LHCN-M2 (cell line): ENCODE measurements at regions not wholly inside any gene's neighbourhood (a gene's known extent, or its start where the extent isn't known, plus 50 kb on each side); places are given as distances from the start of the nearest gene placed in this dataset.

Experiments used
- DNase-seq: peaks from one replicate; pipeline ENCODE4 v3.0.0-alpha.2; 2012; ENCODE audit warnings: low read depth

DNA sequence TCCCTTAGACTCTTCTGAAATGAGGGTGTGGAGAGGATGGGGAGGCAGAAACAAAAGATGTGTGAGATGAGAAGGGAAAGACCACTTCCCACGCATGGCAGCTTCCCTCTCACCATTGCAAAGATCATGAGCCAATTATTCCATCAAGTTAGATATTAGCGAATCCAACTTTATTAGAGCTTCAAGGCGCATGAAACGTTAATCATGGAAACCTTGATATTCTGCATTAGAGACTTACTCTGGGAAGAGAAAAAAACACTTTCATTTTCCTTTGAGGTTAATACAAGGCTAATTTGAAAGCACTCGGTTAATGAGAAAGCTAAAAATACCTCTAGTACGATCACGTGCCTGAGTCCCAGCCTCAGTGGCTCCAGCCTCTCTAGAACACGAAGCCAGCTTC lies 220.6 kb upstream of the RPL38 start:
- DNase-seq, result no peak

DNA sequence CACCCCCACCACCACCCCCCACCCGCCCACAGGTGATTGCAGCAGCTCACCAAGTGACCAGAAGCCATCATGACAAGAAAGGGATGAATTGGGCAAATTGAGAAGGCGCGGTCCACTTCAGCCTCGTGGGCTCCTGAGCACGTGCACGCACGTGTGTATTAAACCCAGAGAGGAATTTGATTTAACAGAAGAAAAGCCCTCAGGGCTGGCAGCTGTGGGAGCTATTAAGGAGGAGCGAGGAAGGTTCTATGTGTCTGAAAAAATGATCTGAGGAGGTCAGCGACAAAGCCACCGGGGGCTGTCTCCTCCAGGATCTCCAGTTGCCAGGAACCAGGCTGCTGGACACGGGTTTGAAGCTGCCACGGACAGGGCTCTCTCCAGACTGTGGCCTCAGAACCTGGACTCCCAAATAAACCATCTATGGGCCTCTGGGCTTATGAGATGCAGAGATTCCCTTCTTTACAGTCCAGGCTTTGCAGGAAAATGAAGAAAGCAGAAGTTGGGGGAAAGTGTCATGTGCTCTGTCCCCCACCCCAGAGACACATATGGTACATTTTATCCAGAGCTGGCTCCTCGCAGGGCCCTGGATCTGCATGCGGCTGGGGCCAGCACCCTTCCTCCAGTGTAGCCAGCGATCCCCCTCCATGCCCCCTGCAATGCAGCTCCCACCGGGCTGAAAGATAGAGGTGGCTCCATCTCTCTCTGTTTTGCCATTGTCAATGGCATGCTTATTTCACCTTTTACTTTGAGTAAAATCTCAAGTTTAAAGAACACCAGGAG lies 219.7 kb upstream of the RPL38 start:
- DNase-seq, result no peak

DNA sequence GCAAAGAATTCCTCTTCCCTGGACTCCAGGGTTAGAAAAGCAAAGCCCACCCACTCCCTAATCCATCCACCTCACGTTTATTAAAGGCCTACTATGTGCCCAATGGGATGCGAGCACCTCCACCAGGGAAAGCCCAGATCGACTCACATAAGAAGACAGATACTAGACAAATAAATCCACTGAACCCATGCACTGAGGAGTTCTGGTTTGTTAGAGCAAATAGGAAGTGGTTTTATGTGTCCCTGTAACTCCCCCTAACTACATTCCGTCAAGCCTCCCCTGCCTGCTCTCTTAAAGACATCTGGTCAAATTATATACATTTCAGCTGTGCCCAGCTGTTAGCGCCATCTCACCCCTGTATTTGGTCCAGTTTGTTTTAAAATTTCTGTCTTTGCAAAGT lies 218.5 kb upstream of the RPL38 start:
- DNase-seq, result no peak

- no peak for DNase-seq
Measured at GRCh38 chr17:73985466-73986015, 217.9 kb upstream of the RPL38 start.

- no peak for DNase-seq
Measured at GRCh38 chr17:73986641-73987177, 216.8 kb upstream of the RPL38 start.

DNA sequence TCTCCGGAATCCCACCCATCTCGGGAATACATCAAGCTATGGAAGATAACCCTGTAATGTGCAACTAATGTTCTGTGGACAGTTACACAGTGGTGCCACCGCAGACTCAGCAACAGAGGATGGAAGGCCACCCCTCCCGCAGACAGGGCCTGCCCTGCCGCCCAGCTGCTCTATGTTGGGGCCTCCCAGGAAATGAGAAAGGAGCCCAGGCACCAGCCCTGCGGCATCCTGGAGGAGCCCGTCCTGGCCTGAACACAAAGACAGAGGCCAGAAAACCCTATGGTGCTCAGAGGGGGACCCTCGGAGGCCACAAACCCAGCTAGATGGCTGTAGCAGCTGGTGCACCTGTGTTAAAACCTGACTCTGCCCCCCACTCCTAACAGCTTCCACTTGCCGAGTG lies 216.1 kb upstream of the RPL38 start:
- no peak for DNase-seq

DNA sequence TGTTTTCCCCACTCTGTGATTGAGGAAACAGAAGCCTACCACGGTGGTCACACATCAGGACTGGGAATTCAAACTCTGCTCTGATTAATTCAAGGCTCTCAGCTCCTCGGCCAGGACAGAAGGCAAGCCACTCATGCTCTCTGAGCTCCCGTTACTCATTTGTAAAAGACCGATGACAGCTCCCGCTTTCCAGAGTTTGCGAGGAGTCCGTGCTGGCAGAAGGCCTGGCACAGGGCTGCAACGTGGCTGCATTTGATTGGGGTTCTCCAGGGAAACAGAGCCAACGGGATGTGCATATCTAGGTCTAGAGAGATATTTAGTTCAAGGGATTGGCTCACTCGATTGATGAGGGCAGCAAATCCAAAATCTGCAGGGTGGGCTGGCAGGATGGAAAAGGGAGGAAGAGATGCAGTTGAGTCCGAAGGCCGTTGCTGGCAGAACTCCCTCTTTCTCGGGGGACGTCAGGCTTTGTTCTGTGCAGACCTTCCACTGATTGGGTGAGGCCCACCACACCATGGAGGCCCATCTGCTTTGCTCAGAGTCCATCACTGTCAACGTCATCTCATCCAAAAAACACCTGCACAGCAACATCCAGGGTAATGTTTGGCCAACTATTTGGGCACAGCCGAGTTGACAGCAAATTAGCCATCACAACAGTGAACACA lies 215.5 kb upstream of the RPL38 start:
- no peak for DNase-seq

- DNase-seq, result no peak
Measured at GRCh38 chr17:73989671-73990070, 213.8 kb upstream of the RPL38 start.

GRCh38 chr17:73990290-73990689 lies 213.2 kb upstream of the RPL38 start:
- DNase-seq, result no peak

DNA sequence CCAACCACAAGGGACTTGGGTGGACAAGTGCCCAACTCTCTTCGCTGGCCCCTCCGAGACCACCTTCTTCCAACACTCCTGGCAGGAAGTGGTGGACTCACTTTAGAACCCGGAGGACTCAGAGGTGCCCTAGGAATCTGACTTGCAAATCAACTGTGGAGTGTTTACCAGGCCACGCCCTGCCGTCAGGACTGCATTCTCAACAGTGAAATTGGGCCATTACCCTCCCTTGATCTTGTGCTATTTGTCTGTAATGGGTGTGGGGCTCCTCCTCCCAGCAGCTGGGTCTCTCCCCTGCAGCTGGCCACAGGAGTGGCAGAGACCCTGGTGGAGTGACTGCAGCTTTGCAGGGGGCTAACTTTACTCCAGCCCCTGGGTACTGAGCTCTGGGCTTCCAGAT lies 212.2 kb upstream of the RPL38 start:
- no peak for DNase-seq

DNA sequence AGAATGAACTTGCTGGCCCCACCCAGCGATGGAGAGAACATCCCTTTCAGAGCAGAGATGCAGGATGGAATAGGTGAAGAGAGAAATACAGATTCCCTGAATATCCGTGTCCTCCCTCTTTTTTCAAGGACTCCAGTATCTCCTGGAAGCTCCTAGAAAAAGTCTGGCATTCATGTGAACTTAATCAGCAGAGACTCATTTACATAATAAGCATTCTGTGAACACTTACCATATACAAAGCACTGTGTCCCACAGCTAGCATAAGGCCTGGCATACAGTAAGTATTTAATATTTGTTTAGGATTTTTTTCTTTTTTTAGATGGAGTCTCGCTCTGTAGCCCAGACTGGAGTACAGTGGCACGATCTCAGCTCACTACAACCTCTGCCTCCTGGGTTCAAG lies 208.5 kb upstream of the RPL38 start:
- no peak for DNase-seq

DNA sequence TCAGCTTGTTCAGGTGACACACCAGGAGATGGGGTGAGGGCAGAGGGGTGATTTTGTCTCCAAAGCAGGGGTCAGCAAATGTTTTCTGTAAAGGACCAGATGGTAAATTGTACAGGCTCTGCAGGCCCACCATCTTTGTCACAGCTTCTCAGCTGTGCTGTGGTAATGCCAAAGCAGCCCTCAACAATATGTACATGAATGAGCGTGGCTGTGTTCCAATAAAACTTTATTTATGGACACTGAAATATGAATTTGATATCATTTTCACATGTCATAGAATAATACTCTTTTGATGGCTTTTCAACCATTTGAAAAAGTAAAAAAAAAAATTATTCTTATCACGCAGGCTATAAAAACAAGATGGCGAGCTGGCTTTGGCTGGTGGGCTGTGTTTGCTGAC lies 206.4 kb upstream of the RPL38 start:
- no peak for DNase-seq

DNA sequence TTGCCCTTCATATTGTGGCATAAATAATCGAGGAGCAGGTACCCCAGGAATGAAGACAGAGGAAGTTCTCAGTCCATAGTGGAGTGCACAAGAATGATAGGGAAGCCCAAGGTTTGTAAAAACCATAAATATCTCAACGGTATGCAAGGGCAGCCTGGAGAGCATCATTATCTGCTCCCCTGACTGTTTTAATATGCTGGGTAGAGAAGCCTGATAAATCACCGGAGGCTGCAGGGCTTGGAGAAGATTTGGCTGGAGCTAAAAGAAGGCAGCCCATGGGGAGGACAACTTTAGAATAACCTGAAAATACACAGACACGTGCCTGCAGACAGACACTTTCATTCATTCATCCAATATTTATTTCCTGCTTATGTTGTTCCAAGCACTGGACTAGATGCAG lies 205.2 kb upstream of the RPL38 start:
- DNase-seq, result no peak

- no peak for DNase-seq
Measured at GRCh38 chr17:73998653-73999645, 204.5 kb upstream of the RPL38 start.

DNA sequence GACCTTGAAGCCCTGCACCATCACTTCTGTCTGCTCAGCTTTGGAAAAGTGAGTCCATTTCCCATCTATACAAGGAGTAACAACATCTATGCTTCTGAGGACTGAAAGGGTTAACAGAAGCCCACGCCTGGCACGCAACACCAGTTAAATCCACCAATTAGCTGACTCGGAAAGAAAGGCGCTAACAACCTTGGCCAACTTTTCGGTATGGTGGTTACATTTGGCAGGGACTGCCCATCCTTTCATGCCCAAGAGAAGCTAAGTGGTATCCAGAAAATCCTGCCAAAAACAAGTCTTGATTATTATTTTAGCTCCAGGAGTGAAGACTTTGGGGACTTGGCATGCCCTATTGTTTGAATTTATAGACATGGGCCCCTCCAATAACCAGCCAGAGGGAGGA lies 202.3 kb upstream of the RPL38 start:
- no peak for DNase-seq

DNA sequence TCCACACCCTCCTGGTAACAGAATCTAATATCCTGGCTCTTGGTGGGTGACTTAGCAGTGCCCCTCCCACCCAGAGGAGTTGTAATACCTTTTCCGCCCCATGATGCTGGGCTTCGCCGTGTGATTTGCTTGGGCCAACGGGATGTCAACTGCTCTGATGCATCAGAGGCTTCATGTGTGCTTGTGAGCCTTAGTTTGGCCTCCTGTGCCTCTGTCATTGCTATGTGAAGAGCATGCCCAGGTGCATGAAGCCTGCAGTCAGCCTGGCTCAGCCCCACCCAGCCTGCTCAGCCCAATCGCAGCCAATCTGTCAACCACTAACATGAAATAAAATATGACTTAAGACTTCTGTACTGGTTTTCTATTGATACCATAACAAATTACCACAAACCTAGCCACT lies 201.2 kb upstream of the RPL38 start:
- DNase-seq, result no peak

DNA sequence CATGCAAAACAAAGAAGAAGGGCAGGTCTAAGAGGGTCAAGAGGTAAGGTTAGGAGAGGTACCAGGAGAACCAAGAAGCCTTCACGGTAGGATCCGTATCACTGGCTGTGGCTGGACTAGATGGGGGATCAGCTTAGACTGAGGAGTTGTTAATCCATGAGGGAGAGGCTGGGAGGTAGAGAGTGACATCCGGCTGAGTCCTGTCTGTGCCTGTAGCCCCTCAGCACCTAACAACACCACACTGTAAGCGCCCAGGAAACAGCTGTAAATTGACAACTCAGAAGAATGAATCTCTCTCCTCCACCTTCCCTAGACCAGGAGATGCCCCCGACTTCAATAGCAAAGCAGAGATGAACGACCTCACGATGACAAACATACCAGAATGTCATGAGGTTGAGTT lies 199.4 kb upstream of the RPL38 start:
- no peak for DNase-seq

DNA sequence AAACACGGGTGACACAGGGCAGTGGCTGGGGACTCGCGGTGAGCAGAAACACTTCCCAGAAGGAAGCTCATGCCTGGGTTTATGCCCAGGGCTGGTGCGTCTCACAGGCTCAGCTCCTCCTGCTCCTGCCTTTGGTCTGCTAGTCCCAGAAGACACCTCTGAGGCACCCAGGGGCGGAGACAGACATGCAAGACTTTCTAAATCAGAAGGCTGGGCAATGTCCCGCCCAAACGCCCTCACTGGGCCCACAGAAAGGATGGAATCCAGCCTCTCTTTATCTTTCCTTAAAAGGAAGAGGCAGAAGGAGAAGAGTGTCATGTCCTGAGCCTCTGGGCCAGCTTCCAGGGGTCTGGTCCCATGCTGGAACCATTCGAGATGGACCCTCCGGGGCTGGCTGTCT lies 197.7 kb upstream of the RPL38 start:
- no peak for DNase-seq

DNA sequence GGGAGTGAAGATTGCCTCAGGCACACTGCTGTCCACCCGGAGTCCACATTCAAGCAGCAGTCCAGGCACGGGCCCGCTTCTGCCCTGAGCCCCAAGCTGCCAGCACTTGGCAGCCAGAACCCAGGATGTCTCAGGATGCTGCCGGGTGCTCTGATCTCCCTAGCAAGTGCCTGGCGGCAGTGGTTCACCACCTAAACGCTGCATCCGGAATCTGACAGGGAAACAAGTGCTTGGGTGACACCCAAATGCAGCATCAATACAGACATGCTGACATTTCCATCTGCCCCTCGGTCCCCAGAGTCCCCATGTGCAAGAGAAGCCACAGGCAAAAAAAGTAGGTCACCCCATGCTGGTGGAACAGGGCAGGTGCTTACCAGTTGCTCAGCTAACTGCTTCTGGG lies 197.1 kb upstream of the RPL38 start:
- DNase-seq, result no peak

DNA sequence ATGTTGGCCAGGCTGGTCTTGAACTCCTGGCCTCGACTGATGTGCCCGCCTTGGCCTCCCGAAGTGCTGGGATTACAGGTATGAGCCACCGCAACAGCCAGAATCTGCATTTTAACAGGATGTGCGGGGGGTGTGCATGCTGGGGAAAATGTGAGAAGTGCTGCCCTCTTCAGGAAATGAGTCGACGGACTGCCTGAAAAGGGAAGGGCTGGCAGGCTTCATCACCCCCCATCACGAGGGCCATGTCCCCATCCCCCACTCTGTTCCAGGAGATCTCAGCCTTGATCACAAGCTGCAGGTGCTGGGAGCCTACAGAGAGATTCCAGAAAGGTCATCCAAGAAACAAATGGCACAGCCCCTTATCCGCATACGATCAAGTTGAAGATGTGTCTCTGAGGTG lies 195.3 kb upstream of the RPL38 start:
- no peak for DNase-seq

- DNase-seq, result no peak
Measured at GRCh38 chr17:74009056-74009625, 194.3 kb upstream of the RPL38 start.
